HEK293T (cell line): ENCODE measurements at regions not wholly inside any gene's neighbourhood (a gene's known extent, or its start where the extent isn't known, plus 50 kb on each side); places are given as distances from the start of the nearest gene placed in this dataset.

ENCODE experiments used
- CTCF ChIA-PET: fragments of 350-600 bp; formaldehyde crosslinking; extraction: SDS; loops from one replicate; lab custom pipeline; 2021; ENCODE audit warnings: antibody characterized with exemption, inconsistent platforms; lab: Yijun Ruan, JAX
- POLR2A ChIA-PET: fragments of 350-600 bp; formaldehyde crosslinking; extraction: SDS; loops from one replicate; lab custom pipeline; 2020; ENCODE audit warnings: antibody characterized with exemption, inconsistent platforms; lab: Yijun Ruan, JAX
- DNase-seq: peaks from one replicate; pipeline ENCODE4 v3.0.0; 2012; ENCODE audit warnings: mixed read lengths; ENCODE audit errors: extremely low spot score
- ARNT ChIP-seq: fragments of 450-650 bp; IDR thresholded peaks from 2 replicates; pipeline ENCODE4 v1.6.1; 2017; ENCODE audit warnings: mild to moderate bottlenecking
- BHLHE40 ChIP-seq: fragments of 450-650 bp; IDR thresholded peaks from 2 replicates; pipeline ENCODE4 v1.6.1; 2016; ENCODE audit warnings: mild to moderate bottlenecking, moderate library complexity, borderline replicate concordance
- CTBP1 ChIP-seq: fragments of 450-650 bp; IDR thresholded peaks from 2 replicates; pipeline ENCODE4 v1.6.1; 2016; ENCODE audit warnings: borderline replicate concordance
- ELF4 ChIP-seq: fragments of 450-650 bp; IDR thresholded peaks from 2 replicates; pipeline ENCODE4 v1.6.1; 2017; ENCODE audit warnings: antibody characterized with exemption
- FOXA1 ChIP-seq: fragments of 450-650 bp; IDR thresholded peaks from 2 replicates; pipeline ENCODE4 v1.6.1; 2016; ENCODE audit warnings: mild to moderate bottlenecking
- FOXK2 ChIP-seq: fragments of 450-650 bp; IDR thresholded peaks from 2 replicates; pipeline ENCODE4 v1.6.1; 2016; ENCODE audit warnings: mild to moderate bottlenecking
- FOXM1 ChIP-seq: fragments of 450-650 bp; IDR thresholded peaks from 2 replicates; pipeline ENCODE4 v1.6.1; 2017; ENCODE audit warnings: mild to moderate bottlenecking, borderline replicate concordance
- HDGF ChIP-seq: fragments of 450-650 bp; IDR thresholded peaks from 2 replicates; pipeline ENCODE4 v1.6.1; 2017; ENCODE audit warnings: antibody characterized with exemption, borderline replicate concordance
- L3MBTL2 ChIP-seq: fragments of 450-650 bp; conservative IDR thresholded peaks from 2 replicates; pipeline ENCODE4 v1.6.1; 2016; ENCODE audit warnings: mild to moderate bottlenecking
- LEF1 ChIP-seq: fragments of 450-650 bp; IDR thresholded peaks from 2 replicates; pipeline ENCODE4 v1.6.1; 2017; ENCODE audit warnings: mild to moderate bottlenecking, borderline replicate concordance
- NFRKB ChIP-seq: fragments of 450-650 bp; IDR thresholded peaks from 2 replicates; pipeline ENCODE4 v1.6.1; 2016; ENCODE audit warnings: mild to moderate bottlenecking, moderate library complexity
- PKNOX1 ChIP-seq: fragments of 450-650 bp; IDR thresholded peaks from 2 replicates; pipeline ENCODE4 v1.6.1; 2016
- SP1 ChIP-seq: fragments of 450-650 bp; IDR thresholded peaks from 2 replicates; pipeline ENCODE4 v1.6.1; 2017
- SUZ12 ChIP-seq: fragments of 450-650 bp; IDR thresholded peaks from 2 replicates; pipeline ENCODE4 v1.6.1; 2016; ENCODE audit warnings: mild to moderate bottlenecking
- TARDBP ChIP-seq: fragments of 450-650 bp; IDR thresholded peaks from 2 replicates; pipeline ENCODE4 v1.6.1; 2016
- ZNF384 ChIP-seq: fragments of 450-650 bp; IDR thresholded peaks from 2 replicates; pipeline ENCODE4 v1.6.1; 2016

DNA sequence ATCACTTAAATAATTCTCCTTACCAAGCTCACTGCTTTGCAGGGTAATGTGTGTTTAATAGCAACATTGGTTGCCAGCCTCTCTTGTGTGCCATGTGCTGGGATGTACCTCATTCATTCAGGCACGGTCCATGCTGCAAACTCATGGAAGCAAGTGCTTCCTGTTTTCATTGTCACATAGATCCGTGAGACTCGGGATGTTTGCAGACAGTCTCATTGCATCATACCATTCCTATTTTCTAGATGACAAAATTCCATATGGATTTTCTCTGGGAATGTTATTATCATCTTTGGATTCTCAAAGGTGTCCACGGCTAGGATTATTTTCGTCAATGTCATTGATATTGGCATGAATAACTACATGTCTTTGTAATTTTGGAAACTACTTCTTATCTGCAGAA lies 60.0 kb upstream of the HDAC4 start:
- ChIA-PET CTCF (no interaction called here), POLR2A (no interaction called here)
- TF ChIP-seq FOXK2, result no peak
- no peak for TF ChIP-seq SP1
- no peak for DNase-seq

- TF ChIP-seq FOXM1 (no peak), SUZ12 (no peak), ARNT (no peak), FOXA1 (no peak), HDGF (no peak), CTBP1 (no peak), ZNF384 (no peak), LEF1 (no peak), SP1 (no peak), ELF4 (no peak), FOXK2 (no peak), TARDBP (no peak), L3MBTL2 (no peak), NFRKB (no peak), PKNOX1 (no peak), BHLHE40 (no peak)
- no peak for DNase-seq
- ChIA-PET POLR2A (no interaction called here), CTCF (no interaction called here)
These were observed 58.8 kb upstream of the HDAC4 start for GRCh38 chr2:239459606-239460005.

- ChIA-PET POLR2A (no interaction called here), CTCF (no interaction called here)
- TF ChIP-seq ELF4 (no peak), L3MBTL2 (no peak), HDGF (no peak), BHLHE40 (no peak), TARDBP (no peak), SUZ12 (no peak), FOXM1 (no peak), ARNT (no peak), LEF1 (no peak), FOXK2 (no peak), SP1 (no peak), CTBP1 (no peak), NFRKB (no peak), ZNF384 (no peak), PKNOX1 (no peak), FOXA1 (no peak)
- DNase-seq, result no peak
These were observed 58.2 kb upstream of the HDAC4 start for GRCh38 chr2:239459056-239459455.

DNA sequence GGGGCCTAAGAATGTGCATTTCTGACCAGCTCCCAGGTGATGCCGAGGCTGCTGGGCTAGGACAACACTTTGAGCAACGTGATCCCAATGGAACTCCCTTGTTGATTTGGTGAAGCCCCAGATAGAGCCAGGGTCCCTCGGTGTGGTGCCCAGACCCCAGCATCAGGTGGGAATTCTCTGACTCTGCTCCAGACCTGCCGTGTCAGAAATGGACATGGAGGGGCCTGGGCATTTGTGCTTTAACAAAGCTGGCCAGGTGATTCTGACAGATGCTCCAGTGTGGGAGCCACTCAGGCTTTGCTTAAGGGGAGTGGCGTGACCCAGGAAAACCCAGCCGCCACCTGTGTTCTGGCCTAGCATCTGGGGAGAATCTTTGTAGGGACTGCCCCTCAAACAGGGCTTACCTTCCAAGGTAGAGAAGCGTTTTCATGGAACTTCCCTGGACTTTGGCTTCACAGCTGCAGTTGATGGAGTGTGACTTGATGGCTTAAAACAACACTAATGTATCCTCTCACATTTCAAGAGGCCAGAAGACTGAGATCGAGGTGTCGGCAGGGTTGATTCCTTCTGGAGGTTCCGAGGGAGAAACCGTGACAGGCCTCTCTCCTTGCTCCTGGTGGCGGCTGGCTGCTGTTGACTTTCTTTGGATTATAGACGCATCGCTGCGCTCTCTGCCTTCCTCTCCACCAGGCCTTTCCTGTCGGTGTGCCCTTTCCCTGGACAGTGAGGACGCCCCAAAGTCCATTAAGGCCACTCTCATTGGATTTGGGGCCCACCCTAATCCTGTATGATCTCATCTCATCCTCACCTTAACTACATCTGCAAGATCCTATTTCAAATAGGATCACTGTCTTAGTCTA lies 57.0 kb upstream of the HDAC4 start:
- no peak for DNase-seq
- CTCF ChIA-PET, result no interaction called here
- POLR2A ChIA-PET, result no interaction called here
- TF ChIP-seq ZNF384 (no peak), FOXA1 (no peak), CTBP1 (no peak), PKNOX1 (no peak), NFRKB (no peak), TARDBP (no peak), L3MBTL2 (no peak), BHLHE40 (no peak), FOXM1 (no peak), SUZ12 (no peak), HDGF (no peak), FOXK2 (no peak), ELF4 (no peak)

GRCh38 chr2:239456940-239457339 lies 56.1 kb upstream of the HDAC4 start:
- no peak for DNase-seq
- ChIA-PET POLR2A (no interaction called here), CTCF (no interaction called here)
- TF ChIP-seq NFRKB (no peak), LEF1 (no peak), TARDBP (no peak), ARNT (no peak), SP1 (no peak), ZNF384 (no peak), ELF4 (no peak), SUZ12 (no peak), CTBP1 (no peak), BHLHE40 (no peak), FOXA1 (no peak), PKNOX1 (no peak), FOXM1 (no peak), L3MBTL2 (no peak), HDGF (no peak), FOXK2 (no peak)
